ENCODE measurements at regions not wholly inside any gene's neighbourhood (a gene's known extent, or its start where the extent isn't known, plus 50 kb on each side); places are given as distances from the start of the nearest gene placed in this dataset.

DNA sequence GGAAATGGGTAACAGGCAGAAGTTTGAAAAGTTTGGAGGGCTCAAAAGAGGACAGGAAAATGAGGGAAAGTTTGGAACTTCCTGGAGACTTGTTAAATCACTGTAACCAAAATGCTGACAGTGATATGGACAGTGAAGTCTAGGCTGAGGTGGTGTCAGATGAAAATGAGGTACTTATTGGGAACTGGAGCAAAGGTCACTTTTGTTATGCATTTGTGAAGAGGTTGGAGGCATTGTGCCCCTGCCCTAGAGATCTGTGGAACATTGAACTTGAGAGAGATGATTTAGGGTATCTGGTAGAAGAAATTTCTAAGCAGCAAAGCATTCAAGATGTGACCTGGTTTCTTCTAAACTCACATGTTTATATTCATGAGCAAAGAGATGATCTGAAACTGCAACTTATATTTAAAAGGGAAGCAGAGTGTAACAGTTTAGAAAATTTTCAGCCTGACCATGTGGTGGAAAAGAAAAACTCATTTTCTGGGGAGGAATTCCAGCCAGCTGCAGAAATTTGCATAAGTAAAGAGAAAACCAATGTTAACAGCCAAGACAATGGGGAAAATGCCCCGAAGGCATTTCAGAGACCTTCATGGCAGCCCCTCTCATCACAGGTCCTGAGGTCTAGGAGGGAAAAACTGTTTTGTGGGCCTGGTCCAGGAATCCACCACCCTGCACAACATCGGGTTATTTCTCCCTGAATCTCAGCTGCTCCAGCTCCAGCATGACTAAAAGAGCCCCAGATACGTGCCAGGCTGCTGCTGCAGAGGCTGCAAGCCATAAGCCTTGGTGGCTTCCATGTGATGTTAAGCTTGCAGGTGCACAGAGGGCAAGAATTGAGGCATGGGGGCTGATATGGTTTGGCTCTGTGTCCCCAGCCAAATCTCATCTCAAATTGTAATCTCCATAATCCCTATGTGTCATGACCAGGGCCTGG lies 632.5 kb upstream of the GNPDA2 start:
- no peak for DNase-seq
- no peak for ATAC-seq

GRCh38 chr4:45353161-45353560 lies 626.8 kb upstream of the GNPDA2 start:
- no peak for DNase-seq

GRCh38 chr4:45350438-45350837 lies 624.1 kb upstream of the GNPDA2 start:
- ATAC-seq (no peak), DNase-seq (no peak)

More at GRCh38 chr4:45353161-45353560, 626.8 kb upstream of the GNPDA2 start:
- ATAC-seq = no peak

DNA sequence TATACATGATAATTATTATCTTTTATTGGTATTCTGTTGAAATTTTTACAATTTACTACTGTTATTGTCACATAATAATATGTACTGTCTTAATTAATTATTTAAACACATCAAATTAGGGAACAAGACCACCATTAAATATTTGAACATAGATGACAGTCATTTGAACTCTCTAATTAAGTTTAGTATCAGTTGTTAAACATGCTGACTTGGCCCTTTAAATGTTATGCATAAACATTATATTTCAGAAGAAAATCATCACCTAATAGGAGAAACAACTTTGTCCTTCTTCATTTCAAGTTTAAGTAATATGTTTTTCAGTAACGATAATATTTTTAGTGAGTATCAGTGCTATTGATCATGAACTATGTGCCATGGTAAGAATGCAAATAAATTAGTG lies 623.5 kb upstream of the GNPDA2 start:
- DNase-seq (no peak), ATAC-seq (no peak)

DNA sequence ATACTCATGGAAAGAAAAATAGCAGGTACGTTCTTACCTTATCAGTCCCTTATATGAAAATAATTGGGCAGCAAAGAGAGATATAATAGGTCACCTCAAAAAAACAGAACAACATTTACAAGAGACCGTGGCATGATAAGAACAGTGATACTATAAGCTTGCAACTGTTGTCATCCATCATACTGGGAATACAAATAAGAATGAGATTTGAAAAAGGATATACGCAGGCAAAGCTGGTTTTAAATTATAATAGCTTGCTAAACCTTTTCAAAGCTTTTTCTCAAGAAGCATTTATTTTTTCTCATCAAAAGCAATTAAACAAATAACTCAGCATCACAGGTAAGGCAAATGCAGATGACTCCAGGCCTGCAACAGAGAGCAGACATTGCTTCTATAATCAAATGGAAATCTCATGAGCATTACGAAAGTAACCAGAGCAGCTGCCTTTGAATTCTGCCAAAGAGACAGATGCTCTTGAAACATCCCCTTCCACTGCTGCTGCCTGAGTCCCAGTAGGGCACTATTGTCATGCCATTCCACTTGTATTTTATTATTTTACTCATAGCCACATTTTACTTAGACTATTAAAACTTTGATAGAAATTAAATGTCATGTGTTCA lies 620.6 kb upstream of the GNPDA2 start:
- DNase-seq (no peak), ATAC-seq (no peak)

GRCh38 chr4:45345558-45345957 lies 619.2 kb upstream of the GNPDA2 start:
- no peak for DNase-seq
- no peak for ATAC-seq

GRCh38 chr4:45331802-45332201 lies 605.4 kb upstream of the GNPDA2 start:
- ATAC-seq = no peak

GRCh38 chr4:45327544-45327943 lies 601.2 kb upstream of the GNPDA2 start:
- ATAC-seq (no peak), DNase-seq (no peak)

More at GRCh38 chr4:45331802-45332201, 605.4 kb upstream of the GNPDA2 start:
- DNase-seq = no peak

DNA sequence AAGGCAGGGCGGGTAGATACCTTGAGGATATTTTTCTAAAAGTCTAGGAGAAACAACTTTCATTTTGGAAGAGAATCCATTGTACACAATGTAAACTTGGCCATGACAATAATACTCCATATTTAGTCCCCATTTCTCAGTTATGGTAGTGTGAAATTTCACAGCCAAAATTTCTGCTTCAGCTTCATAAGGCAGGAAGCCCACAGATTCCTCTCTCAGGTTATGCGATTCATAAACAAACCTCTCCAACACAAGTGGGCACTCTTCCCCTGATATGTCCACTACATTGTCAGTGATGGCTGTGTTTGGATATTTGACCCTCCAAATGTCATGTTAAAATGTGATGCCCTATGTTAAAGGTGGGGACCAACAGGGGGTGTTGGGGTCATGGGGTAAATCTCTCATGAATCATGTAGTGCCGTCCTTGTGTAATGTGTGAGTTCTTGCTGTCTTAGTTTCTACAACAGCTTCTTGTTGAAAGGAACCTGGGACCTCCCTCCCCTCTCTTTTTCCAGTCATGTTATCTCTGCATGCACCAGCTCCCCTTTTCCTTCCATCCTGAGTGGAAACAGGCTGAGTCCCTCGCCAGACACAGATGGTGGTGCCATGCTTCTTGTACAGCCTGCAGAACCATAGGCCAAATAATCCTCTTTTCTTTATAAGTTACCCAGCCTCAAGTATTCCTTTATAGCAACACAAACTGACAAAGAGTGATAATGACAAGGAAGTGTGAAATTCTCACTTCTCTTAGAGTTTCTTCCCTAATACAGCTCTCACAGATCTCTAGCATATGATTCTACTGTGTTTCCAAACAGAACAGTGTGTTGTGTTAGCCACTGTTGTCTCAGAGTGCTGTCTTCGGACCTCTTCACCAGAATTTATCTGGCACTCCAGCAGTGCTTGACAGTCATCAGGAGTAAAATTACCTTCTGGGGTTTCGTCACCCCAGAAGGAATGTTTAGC lies 598.4 kb upstream of the GNPDA2 start:
- ATAC-seq = no peak
- no peak for DNase-seq

GRCh38 chr4:45323453-45324058 lies 597.2 kb upstream of the GNPDA2 start:
- no peak for ATAC-seq

GRCh38 chr4:45317739-45318138 lies 591.4 kb upstream of the GNPDA2 start:
- ATAC-seq (no peak), DNase-seq (no peak)

More at GRCh38 chr4:45323453-45324058, 597.2 kb upstream of the GNPDA2 start:
- DNase-seq = no peak

DNA sequence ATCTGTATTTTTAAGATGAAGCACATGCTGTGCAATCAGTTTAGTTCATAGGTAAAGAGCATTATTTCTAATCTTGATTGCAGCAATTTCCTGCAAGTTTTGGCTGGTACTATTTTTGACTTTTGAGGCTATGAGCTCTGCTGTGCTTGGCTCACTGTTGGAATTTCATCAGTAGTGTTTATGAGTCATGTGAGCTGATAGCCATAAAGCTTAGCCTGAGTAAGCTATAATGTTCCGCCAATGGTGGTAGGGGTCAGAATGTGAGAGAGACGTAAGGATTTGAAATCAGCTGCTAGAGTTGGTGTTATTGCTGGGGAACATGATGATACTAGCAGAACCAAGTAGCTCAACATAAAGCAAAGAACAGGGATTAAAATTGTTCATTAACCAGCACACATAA lies 590.9 kb upstream of the GNPDA2 start:
- ATAC-seq (no peak), DNase-seq (no peak)

GRCh38 chr4:45316257-45316656 lies 589.9 kb upstream of the GNPDA2 start:
- ATAC-seq (no peak), DNase-seq (no peak)

- ATAC-seq = no peak
- no peak for DNase-seq
These were observed 576.5 kb upstream of the GNPDA2 start for GRCh38 chr4:45302828-45303227.

DNA sequence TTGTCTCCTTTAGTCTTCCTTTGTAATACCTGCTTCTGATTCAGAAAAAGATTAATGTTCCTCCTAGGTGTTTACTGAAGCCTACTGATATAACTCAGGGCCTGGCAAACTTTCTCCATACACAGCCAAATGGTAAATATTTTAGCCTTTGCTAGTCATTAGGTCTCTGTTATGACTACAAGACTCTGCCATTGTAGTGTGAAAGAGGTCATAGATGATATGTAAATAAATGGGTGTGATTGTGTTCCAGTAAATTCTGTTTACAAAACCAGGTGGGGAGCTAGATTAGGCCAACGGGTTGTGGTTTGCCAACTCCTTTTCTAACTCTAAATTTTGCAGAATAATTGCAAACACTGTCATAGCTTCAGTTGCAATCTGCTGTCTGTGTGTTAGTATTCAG lies 568.1 kb upstream of the GNPDA2 start:
- ATAC-seq = no peak
- no peak for DNase-seq

- ATAC-seq = no peak
- no peak for DNase-seq
These were observed 567.0 kb upstream of the GNPDA2 start for GRCh38 chr4:45293335-45293734.

- no peak for DNase-seq
- ATAC-seq = no peak
These were observed 566.5 kb upstream of the GNPDA2 start for GRCh38 chr4:45292844-45293243.

- ATAC-seq = no peak
- no peak for DNase-seq
These were observed 558.2 kb upstream of the GNPDA2 start for GRCh38 chr4:45284400-45285085.

DNA sequence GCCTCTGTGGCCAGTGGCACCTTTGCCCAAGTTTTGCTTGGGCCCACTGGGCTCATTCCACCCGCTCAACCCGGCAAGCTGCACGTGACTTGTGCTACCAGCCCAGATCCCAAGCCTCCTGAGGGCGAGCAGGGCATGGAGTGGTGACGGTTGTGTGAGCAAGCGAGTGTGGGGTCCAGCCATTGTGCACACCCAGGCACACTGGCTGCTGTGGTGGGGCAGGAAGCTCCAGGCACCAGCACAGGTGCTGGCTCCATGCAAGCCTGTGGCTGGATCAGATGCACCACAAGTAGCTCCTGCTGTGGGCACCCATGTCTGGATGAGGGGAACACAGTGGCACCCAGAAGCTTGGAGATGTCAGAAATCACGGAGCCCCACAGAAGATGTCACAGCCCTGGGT lies 557.0 kb upstream of the GNPDA2 start:
- DNase-seq (no peak), ATAC-seq (no peak)

DNA sequence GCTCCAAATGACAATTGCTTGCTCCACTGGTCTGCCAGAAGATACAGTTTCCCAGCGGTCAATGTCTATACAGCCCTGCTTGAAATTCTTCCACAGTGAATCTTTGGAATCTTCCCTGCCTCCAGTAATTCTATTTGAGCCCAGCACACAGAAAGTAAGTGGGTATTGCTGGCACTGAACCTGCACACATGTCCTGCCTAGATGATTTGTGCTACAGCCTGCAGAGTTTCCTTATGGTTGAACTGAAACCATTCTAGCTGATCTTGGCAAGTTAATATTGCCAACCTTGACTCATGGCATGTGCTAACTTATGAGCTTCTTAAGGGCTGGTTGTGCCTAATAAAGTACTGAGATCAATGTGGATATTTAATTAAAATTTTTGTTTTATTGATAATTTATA lies 553.8 kb upstream of the GNPDA2 start:
- DNase-seq = no peak
- ATAC-seq = no peak

GRCh38 chr4:45275862-45276261 lies 549.5 kb upstream of the GNPDA2 start:
- DNase-seq (no peak), ATAC-seq (no peak)
